ENCODE measurements at regions not wholly inside any gene's neighbourhood (a gene's known extent, or its start where the extent isn't known, plus 50 kb on each side); places are given as distances from the start of the nearest gene placed in this dataset.

- CTCF ChIA-PET: no interaction called here
- no peak for TF ChIP-seq ERG (CRISPR knock-in tag; IDR thresholded peaks at IDR 0.05)
- no peak for TF ChIP-seq ZNF281 (CRISPR knock-in tag; IDR thresholded peaks at IDR 0.05)
- no peak for TF ChIP-seq ZNF423 (CRISPR knock-in tag; IDR thresholded peaks at IDR 0.05)
- no peak for TF ChIP-seq CDX4 (CRISPR knock-in tag; IDR thresholded peaks at IDR 0.05; ENCODE audit: borderline replicate concordance)
- TF ChIP-seq E2F5 (CRISPR knock-in tag; IDR thresholded peaks at IDR 0.05): no peak
- no peak for TF ChIP-seq ATF2 (CRISPR knock-in tag; IDR thresholded peaks at IDR 0.05; ENCODE audit: borderline replicate concordance, low read depth)
- TF ChIP-seq MAX (CRISPR knock-in tag; IDR thresholded peaks at IDR 0.05): no peak
- no peak for TF ChIP-seq SP1 (CRISPR knock-in tag; conservative IDR thresholded peaks at IDR 0.05)
- no peak for TF ChIP-seq TCF7 (CRISPR knock-in tag; IDR thresholded peaks at IDR 0.05; ENCODE audit: low read depth)
- no peak for TF ChIP-seq ATF6 (CRISPR knock-in tag; IDR thresholded peaks at IDR 0.05)
- no peak for TF ChIP-seq ZNF138 (CRISPR knock-in tag; conservative IDR thresholded peaks at IDR 0.05)
- TF ChIP-seq FOXP4 (CRISPR knock-in tag; IDR thresholded peaks at IDR 0.05): no peak
- no peak for TF ChIP-seq USF2 (CRISPR knock-in tag; IDR thresholded peaks at IDR 0.05)
- Mint-ChIP-seq H3K4me3 (no peak overlapping the region), H3K4me1 (peaks cover 23% of the 10 kb centered on the region), H3K27me3 (ENCODE audit: low read depth) (no peaks in the 10 kb centered on the region), H3K9me3 (no peaks in the 10 kb centered on the region), H3K27ac (no peak overlapping the region), H3K36me3 (no peaks in the 10 kb centered on the region)
- POLR2A ChIA-PET: no interaction called here
- DNase-seq (ENCODE audit: low spot score): no peak
- no peak for ATAC-seq
These were observed 291.6 kb downstream of the KLF12 start for GRCh38 chr13:73842626-73843025.

Data from WTC11 (cell line).